IPS-15b (cell line): ENCODE measurements at regions not wholly inside any gene's neighbourhood (a gene's known extent, or its start where the extent isn't known, plus 50 kb on each side); places are given as distances from the start of the nearest gene placed in this dataset.
"Not testable (repeated sequence)": the region's sequence is repeated elsewhere in the genome, so short reads cannot be mapped to it uniquely, and the experiment has no call there.

Source experiments
- H3K27me3 ChIP-seq: one replicate; pipeline ENCODE4 v1.6.1; 2013; ENCODE audit warnings: low read length; ENCODE audit not compliant: control insufficient read depth, insufficient read depth
- H3K36me3 ChIP-seq: one replicate; pipeline ENCODE4 v1.6.1; 2013; ENCODE audit warnings: low read length; ENCODE audit not compliant: control insufficient read depth, insufficient read depth
- H3K4me1 ChIP-seq: one replicate; pipeline ENCODE4 v1.6.1; 2013; ENCODE audit warnings: mild to moderate bottlenecking, low read length; ENCODE audit not compliant: control insufficient read depth, insufficient read depth
- H3K4me3 ChIP-seq: one replicate; pipeline ENCODE4 v1.5.1; 2013; ENCODE audit warnings: low read depth, low read length
- H3K9ac ChIP-seq: one replicate; pipeline ENCODE4 v1.6.1; 2013; ENCODE audit warnings: low read depth, mild to moderate bottlenecking, low read length
- H3K9me3 ChIP-seq: one replicate; pipeline ENCODE4 v1.6.1; 2013; ENCODE audit warnings: mild to moderate bottlenecking, low read length; ENCODE audit not compliant: control insufficient read depth, insufficient read depth

GRCh38 chr7:69540287-69540686 lies 58.0 kb upstream of the AUTS2 start:
- Histone ChIP-seq H3K27me3 (no peaks in the 10 kb centered on the region), H3K4me3 (no peak overlapping the region), H3K36me3 (no peaks in the 10 kb centered on the region), H3K4me1 (no peaks in the 10 kb centered on the region), H3K9ac (no peak overlapping the region), H3K9me3 (no peaks in the 10 kb centered on the region)

DNA sequence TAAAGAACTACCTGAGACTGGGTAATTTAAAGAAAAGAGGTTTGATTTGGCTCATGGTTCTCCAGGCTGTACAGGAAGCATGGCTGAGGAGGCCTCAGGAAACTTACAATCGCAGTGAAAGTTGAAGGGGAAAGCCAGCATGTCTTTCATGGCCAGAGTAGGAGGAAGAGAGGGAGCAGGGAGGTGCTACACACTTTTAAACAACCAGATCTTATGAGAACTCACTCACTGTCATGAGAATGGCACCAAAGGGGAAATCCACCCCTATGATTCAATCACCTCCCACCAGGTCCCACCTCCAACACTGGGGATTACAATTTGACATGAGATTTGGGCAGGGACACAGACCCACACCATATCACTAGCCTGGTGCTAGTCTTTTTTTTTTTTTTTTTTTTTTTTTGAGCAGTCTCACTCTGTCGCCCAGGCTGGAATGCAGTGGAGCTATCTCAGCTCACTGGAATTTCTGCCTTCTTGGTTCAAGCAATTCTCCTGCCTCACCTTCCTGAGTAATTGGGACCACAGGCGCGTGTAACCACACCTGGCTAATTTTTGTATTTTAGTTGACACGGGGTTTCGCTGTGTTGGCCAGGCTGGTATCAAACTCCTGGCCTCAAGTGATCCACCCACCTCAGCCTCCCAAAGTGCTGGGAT lies 56.4 kb upstream of the AUTS2 start:
- H3K9me3 ChIP-seq, H3K36me3 ChIP-seq, H3K9ac ChIP-seq, H3K4me3 ChIP-seq, H3K4me1 ChIP-seq, H3K27me3 ChIP-seq: not testable (repeated sequence)

DNA sequence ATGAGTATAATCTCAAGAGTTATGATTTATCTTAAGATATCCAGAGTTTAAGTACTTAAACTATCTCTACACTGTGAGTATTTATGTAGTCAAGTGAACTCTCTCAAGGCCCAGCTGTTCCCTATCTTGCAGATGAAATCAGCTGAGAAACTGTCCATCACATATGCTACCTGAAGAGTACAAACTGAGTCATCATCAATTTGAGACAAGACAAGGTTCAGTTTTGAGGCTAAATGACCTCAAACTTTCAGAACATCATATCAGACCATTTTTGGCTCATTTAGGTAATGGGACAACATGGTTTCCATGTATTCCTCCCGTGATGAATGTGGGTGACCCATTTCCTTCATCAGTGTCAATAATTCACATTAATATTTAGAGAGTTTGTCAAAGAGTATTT lies 53.1 kb upstream of the AUTS2 start:
- no peaks in the 10 kb centered on the region for H3K27me3 ChIP-seq
- no peaks in the 10 kb centered on the region for H3K4me1 ChIP-seq
- no peak overlapping the region for H3K9ac ChIP-seq
- H3K4me3 ChIP-seq: no peak overlapping the region
- H3K36me3 ChIP-seq: no peaks in the 10 kb centered on the region
- H3K9me3 ChIP-seq: no peaks in the 10 kb centered on the region
